ENCODE measurements at regions not wholly inside any gene's neighbourhood (a gene's known extent, or its start where the extent isn't known, plus 50 kb on each side); places are given as distances from the start of the nearest gene placed in this dataset.
A peak's percentile ranks its signal among the peaks of the same experiment; 100 is the strongest.
"Not testable (repeated sequence)": the region's sequence is repeated elsewhere in the genome, so short reads cannot be mapped to it uniquely, and the experiment has no call there.

DNA sequence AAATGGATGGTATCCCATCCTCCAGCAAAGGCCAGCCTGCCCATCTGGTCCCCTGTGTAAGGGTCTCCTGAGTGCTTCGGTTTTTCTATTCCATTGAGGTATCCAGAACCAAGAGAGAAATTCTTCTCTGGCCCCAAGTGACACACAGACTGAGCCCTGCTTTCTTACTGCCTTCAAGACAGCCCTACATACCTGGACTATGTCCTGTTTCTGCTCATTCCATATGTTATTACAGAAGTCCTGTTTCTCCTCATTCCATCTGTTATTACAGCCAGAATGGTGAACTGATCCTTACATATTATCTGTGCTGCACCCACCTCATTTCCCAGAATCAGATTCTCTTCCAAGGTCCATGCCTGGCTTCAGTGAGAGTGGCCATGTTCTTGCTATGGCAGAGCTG, 115.2 kb downstream of the DCLK3 start:
- intact Hi-C loops (cut with DNase I; ENCODE audit: low total_unique reads) = no loop called here
- WGBS, 5 donors = 55 to 76% (median 67%) methylated on average over 1 of the region's 1 CpG

DNA sequence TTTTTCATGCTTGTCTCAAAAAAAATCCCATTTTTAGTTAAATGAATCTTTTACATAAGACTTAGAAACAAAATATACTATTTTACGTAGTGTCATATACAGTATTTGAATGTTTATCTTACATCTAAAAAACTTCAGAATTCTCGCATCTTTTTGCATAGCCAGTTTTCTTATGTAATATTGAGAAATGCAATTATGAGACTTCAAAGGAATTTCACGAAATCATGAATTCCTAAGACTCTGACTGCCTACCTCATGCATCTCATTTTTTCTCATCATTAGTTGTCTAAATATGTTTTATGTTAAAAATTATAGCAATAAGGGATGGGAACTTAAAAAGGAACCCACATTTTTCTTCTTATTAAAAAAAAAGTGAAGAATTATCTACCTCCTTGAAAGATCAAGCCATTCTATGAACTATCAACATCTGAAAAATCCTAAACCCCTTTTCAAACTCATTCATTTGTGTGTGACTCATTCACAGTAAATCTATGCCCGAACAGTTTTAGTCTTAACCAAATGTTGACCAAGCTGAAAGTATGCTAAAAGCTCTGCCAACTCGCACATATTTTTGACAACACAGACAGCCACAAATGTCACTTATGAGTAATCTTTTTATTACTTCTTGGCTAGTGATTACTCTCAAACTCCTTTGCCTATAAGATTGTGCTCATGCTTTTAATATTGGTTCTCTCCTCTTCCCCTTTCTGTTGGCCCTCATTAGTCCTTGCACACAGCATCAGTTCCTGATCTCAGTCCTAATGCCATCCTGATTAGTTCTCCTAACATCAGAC, 115.9 kb downstream of the DCLK3 start:
- peak in 1 of 2 donors; percentile 9 for DNase-seq
- H3K27me3 ChIP-seq = no peaks in the 10 kb centered on the region
- no peak overlapping the region for H3K4me3 ChIP-seq
- 51 to 59% (median 55%) methylated on average over 5 of the region's 5 CpGs for WGBS, 5 donors
- no peaks in the 10 kb centered on the region for H3K4me1 ChIP-seq
- H3K36me3 ChIP-seq = no peaks in the 10 kb centered on the region
- intact Hi-C loops (cut with DNase I; ENCODE audit: low total_unique reads) = no loop called here
- H3K9me3 ChIP-seq = no peaks in the 10 kb centered on the region
- no peak overlapping the region for H3K27ac ChIP-seq
- TF ChIP-seq POLR2A (IDR thresholded peaks at IDR 0.05) (no peak), EP300 (IDR thresholded peaks at IDR 0.05) (no peak), POLR2AphosphoS5 (IDR thresholded peaks at IDR 0.05) (no peak)
- TF ChIP-seq, protein P1, sequence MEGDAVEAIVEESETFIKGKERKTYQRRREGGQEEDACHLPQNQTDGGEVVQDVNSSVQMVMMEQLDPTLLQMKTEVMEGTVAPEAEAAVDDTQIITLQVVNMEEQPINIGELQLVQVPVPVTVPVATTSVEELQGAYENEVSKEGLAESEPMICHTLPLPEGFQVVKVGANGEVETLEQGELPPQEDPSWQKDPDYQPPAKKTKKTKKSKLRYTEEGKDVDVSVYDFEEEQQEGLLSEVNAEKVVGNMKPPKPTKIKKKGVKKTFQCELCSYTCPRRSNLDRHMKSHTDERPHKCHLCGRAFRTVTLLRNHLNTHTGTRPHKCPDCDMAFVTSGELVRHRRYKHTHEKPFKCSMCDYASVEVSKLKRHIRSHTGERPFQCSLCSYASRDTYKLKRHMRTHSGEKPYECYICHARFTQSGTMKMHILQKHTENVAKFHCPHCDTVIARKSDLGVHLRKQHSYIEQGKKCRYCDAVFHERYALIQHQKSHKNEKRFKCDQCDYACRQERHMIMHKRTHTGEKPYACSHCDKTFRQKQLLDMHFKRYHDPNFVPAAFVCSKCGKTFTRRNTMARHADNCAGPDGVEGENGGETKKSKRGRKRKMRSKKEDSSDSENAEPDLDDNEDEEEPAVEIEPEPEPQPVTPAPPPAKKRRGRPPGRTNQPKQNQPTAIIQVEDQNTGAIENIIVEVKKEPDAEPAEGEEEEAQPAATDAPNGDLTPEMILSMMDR (IDR thresholded peaks at IDR 0.05) = no peak

More for the DNA sequence above, 115.2 kb downstream of the DCLK3 start:
- no peak for DNase-seq
- H3K36me3 ChIP-seq = no peaks in the 10 kb centered on the region
- no peak overlapping the region for H3K27ac ChIP-seq
- peaks cover 0 to 5% (median 0%) of the 10 kb centered on the region in 4 donors for H3K9me3 ChIP-seq
- no peak overlapping the region for H3K4me3 ChIP-seq
- no peaks in the 10 kb centered on the region for H3K4me1 ChIP-seq
- H3K27me3 ChIP-seq = no peaks in the 10 kb centered on the region
- no peak for TF ChIP-seq EP300 (IDR thresholded peaks at IDR 0.05)
- TF ChIP-seq POLR2AphosphoS5 (IDR thresholded peaks at IDR 0.05) = no peak
- TF ChIP-seq, protein P1 (IDR thresholded peaks at IDR 0.05) = no peak
- TF ChIP-seq POLR2A (IDR thresholded peaks at IDR 0.05) = no peak

DNA sequence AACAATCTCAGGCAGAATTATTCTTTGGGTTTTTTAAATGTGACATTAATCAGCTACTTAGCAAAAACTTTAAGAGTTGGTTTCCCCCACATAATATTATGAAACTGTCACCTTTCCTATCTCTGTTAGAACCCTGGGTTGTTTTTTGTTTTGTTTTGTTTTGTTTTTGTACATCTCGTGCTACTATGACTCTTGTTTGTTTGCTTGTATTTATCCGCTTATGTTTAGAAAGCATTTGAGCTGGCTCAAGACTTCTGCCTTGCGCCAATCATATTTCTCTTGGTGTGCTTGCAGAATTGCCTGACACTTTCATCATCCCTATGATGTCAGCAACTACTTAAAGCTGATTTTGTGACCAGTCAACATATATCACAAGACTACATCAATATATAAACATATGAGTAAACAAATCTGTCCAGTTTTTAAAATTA, 116.9 kb downstream of the DCLK3 start:
- Histone ChIP-seq H3K36me3 (no peaks in the 10 kb centered on the region), H3K9me3 (no peaks in the 10 kb centered on the region), H3K4me1 (no peaks in the 10 kb centered on the region), H3K4me3 (no peak overlapping the region), H3K27ac (no peak overlapping the region), H3K27me3 (no peaks in the 10 kb centered on the region)
- WGBS, 5 donors = 68 to 74% (median 73%) methylated on average over 3 of the region's 3 CpGs
- intact Hi-C loops (cut with DNase I; ENCODE audit: low total_unique reads) = no loop called here
- TF ChIP-seq EP300 (IDR thresholded peaks at IDR 0.05) = no peak
- no peak for DNase-seq

DNA sequence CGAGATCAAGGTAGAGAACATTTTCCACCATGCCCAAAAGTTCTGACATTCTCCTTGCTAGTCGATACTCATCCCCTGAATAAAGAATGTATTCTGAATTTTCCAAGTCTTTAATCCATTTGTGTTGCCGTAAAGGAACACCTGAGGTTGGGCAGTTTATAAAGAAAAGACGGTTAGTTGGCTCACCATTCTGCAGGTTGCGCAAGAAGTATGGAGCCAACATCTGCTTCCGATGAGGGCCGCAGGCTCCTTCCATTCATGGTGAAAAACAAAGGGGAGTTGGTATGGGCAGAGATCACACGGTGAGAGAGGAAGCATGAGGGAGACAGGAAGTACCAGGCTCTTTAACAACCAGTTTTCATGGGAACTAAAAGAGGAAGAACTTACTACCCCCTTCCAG, 121.2 kb downstream of the DCLK3 start:
- Histone ChIP-seq H3K27ac (no peak overlapping the region), H3K9me3 (peaks cover 0 to 3% (median 0%) of the 10 kb centered on the region in 4 donors), H3K27me3 (no peaks in the 10 kb centered on the region), H3K4me3 (no peak overlapping the region), H3K4me1 (no peaks in the 10 kb centered on the region), H3K36me3 (no peaks in the 10 kb centered on the region)
- no peak for DNase-seq
- 77 to 90% (median 87%) methylated on average over 8 of the region's 8 CpGs for WGBS, 5 donors
- no peak for TF ChIP-seq POLR2A (IDR thresholded peaks at IDR 0.05)
- intact Hi-C loops (cut with DNase I; ENCODE audit: low total_unique reads) = no loop called here

DNA sequence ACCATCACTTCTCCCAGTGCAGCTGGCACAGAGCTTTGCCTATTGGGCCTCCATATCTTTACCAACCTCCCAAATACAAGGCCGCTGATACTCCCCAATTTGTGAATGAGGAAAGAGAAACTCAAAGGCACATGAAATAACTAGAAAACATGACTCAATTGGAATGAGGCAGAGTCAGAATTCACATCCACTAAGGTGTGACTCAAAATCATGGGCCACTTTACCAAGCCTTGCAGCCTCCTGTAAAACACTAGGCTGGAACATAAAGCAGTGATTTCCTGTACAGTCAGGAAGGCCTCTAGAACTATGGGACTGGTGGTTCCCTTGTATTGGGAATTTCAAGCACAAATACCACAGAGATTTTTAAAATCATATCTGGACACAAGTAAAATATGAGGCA, 128.6 kb downstream of the DCLK3 start:
- TF ChIP-seq, protein P1 (IDR thresholded peaks at IDR 0.05) = no peak
- no peak for TF ChIP-seq EP300 (IDR thresholded peaks at IDR 0.05)
- TF ChIP-seq POLR2A (IDR thresholded peaks at IDR 0.05) = no peak
- no peak for TF ChIP-seq POLR2AphosphoS5 (IDR thresholded peaks at IDR 0.05)

DNA sequence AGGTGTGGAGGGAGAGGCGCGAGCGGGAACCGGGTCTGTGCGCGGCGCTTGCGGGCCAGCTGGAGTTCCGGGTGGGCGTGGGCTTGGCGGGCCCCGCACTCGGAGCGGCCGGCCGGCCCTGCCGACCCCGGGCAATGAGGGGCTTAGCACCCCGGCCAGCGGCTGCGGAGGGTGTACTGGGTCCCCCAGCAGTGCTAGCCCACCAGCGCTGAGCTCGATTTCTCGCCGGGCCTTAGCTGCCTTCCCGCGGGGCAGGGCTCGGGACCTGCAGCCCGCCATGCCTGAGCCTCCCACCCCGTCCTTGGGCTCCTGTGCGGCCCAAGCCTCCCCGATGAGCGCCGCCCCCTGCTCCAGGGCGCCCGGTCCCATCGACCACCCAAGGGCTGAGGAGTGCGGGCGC, 130.5 kb downstream of the DCLK3 start:
- H3K4me1 ChIP-seq; intact Hi-C loops (cut with DNase I; ENCODE audit: low total_unique reads); H3K4me3 ChIP-seq; DNase-seq; H3K9me3 ChIP-seq; H3K36me3 ChIP-seq; H3K27me3 ChIP-seq; H3K27ac ChIP-seq: not testable (repeated sequence)
- 94 to 97% (median 96%) methylated on average over 25 to 39 of the region's 39 CpGs; no CpG with 5 or more reads in 1 of the 5 donors for WGBS, 5 donors

More for the DNA sequence above, 128.6 kb downstream of the DCLK3 start:
- DNase-seq = no peak
- intact Hi-C loops (cut with DNase I; ENCODE audit: low total_unique reads) = no loop called here
- Histone ChIP-seq H3K27ac (no peak overlapping the region), H3K27me3 (no peaks in the 10 kb centered on the region), H3K9me3 (peaks cover 0 to 6% (median 0%) of the 10 kb centered on the region in 4 donors), H3K4me3 (no peak overlapping the region), H3K36me3 (no peaks in the 10 kb centered on the region), H3K4me1 (no peaks in the 10 kb centered on the region)
- 64 to 100% (median 94%) methylated on average over 1 of the region's 1 CpG for WGBS, 5 donors

All from stomach (tissue), 8 donors.